Mesenchymal stem cell (in vitro differentiated cells and primary cell): ENCODE measurements at regions not wholly inside any gene's neighbourhood (a gene's known extent, or its start where the extent isn't known, plus 50 kb on each side); places are given as distances from the start of the nearest gene placed in this dataset.

ENCODE experiments used
- DNase-seq: peaks from one replicate; pipeline ENCODE4 v3.0.0-alpha.2; 2013
- H2AFZ ChIP-seq: one replicate; pipeline ENCODE4 v1.6.1; 2013; ENCODE audit warnings: low read depth, mild to moderate bottlenecking, control low read depth, inconsistent platforms, low read length, moderate library complexity
- H2AK5ac ChIP-seq: 2 replicates; pipeline ENCODE4 v1.6.1; 2013; ENCODE audit warnings: low read length, moderate library complexity, mild to moderate bottlenecking, inconsistent platforms; ENCODE audit not compliant: severe bottlenecking
- H2BK120ac ChIP-seq: one replicate; pipeline ENCODE4 v1.6.1; 2013; ENCODE audit warnings: low read depth, mild to moderate bottlenecking, inconsistent platforms, low read length, moderate library complexity
- H2BK12ac ChIP-seq, 2 experiments: one replicate each; pipeline ENCODE4 v1.6.1; 2013; ENCODE audit warnings: inconsistent platforms in 2 of 2, low read length in 2 of 2, mild to moderate bottlenecking in 2 of 2, moderate library complexity in 2 of 2, control low read depth in 1 of 2
- H2BK15ac ChIP-seq: one replicate; pipeline ENCODE4 v1.6.1; 2013; ENCODE audit warnings: mild to moderate bottlenecking, low read depth, inconsistent platforms; ENCODE audit not compliant: poor library complexity, severe bottlenecking
- H2BK5ac ChIP-seq: 2 replicates; pipeline ENCODE4 v1.6.1; 2013; ENCODE audit warnings: low read depth, mild to moderate bottlenecking, low read length, control low read depth, inconsistent platforms; ENCODE audit not compliant: poor library complexity, severe bottlenecking
- H3K14ac ChIP-seq, 2 experiments: one replicate each; pipeline ENCODE4 v1.6.1; 2013; ENCODE audit warnings: inconsistent platforms in 2 of 2, low read length in 2 of 2, control low read depth in 1 of 2, mild to moderate bottlenecking in 1 of 2, moderate library complexity in 1 of 2
- H3K18ac ChIP-seq, 2 experiments: one replicate each; pipeline ENCODE4 v1.6.1; 2013; ENCODE audit warnings: inconsistent platforms in 2 of 2, low read length in 2 of 2, control low read depth in 1 of 2, low read depth in 1 of 2, mild to moderate bottlenecking in 1 of 2
- H3K23ac ChIP-seq, 2 experiments: one replicate each; pipeline ENCODE4 v1.6.1; 2013; ENCODE audit warnings: inconsistent platforms in 2 of 2, low read length in 2 of 2, mild to moderate bottlenecking in 2 of 2, moderate library complexity in 2 of 2, control low read depth in 1 of 2
- H3K27ac ChIP-seq: 2 replicates; pipeline ENCODE4 v1.5.1; 2013; ENCODE audit warnings: mild to moderate bottlenecking, moderate library complexity, low read length, control low read depth, inconsistent platforms; ENCODE audit not compliant: poor library complexity, severe bottlenecking
- H3K27me3 ChIP-seq, 2 experiments: 2 replicates each; pipeline versions ENCODE4 v1.6.1 to v1.7.0; 2013; ENCODE audit warnings: low read length in 2 of 2, mild to moderate bottlenecking in 2 of 2, moderate library complexity in 2 of 2, control low read depth in 1 of 2, inconsistent platforms in 1 of 2; ENCODE audit not compliant: control insufficient read depth in 1 of 2, insufficient read depth in 1 of 2
- H3K36me3 ChIP-seq, 2 experiments: 2 replicates each; pipeline versions ENCODE4 v1.6.1 to v1.7.0; 2013; ENCODE audit warnings: low read length in 2 of 2, control low read depth in 1 of 2, inconsistent platforms in 1 of 2, low read depth in 1 of 2, mild to moderate bottlenecking in 1 of 2; ENCODE audit not compliant: insufficient read depth in 2 of 2, control insufficient read depth in 1 of 2
- H3K4ac ChIP-seq, 2 experiments: one replicate each; pipeline ENCODE4 v1.6.1; 2013; ENCODE audit warnings: inconsistent platforms in 2 of 2, low read length in 2 of 2, mild to moderate bottlenecking in 2 of 2, moderate library complexity in 2 of 2, control low read depth in 1 of 2, low read depth in 1 of 2
- H3K4me1 ChIP-seq: 2 replicates; pipeline ENCODE4 v1.6.1; 2013; ENCODE audit warnings: low read depth, low read length, control low read depth; ENCODE audit not compliant: control insufficient read depth, insufficient read depth
- H3K4me2 ChIP-seq: 2 replicates; pipeline ENCODE4 v1.6.1; 2013; ENCODE audit warnings: low read length, mild to moderate bottlenecking, inconsistent platforms; ENCODE audit not compliant: poor library complexity, severe bottlenecking
- H3K4me3 ChIP-seq, 2 experiments: 2 replicates each; pipeline versions ENCODE4 v1.5.1 to v1.7.0; 2013; ENCODE audit warnings: low read length in 2 of 2, mild to moderate bottlenecking in 2 of 2, control low read depth in 1 of 2, low read depth in 1 of 2; ENCODE audit not compliant: insufficient read depth in 1 of 2
- H3K79me1 ChIP-seq: replicated peaks from 2 replicates; pipeline ENCODE4 v1.6.1; 2013; ENCODE audit warnings: mild to moderate bottlenecking, control low read depth, low read length, inconsistent platforms; ENCODE audit not compliant: poor library complexity, severe bottlenecking
- H3K9ac ChIP-seq: 2 replicates; pipeline ENCODE4 v1.7.0; 2013; ENCODE audit warnings: mild to moderate bottlenecking, low read length, moderate library complexity
- H3K9me3 ChIP-seq: 2 replicates; pipeline ENCODE4 v1.7.0; 2013; ENCODE audit warnings: mild to moderate bottlenecking, low read length; ENCODE audit not compliant: control insufficient read depth
- H4K8ac ChIP-seq: one replicate; pipeline ENCODE4 v1.6.1; 2013; ENCODE audit warnings: inconsistent platforms, mild to moderate bottlenecking, low read length, moderate library complexity
- H4K91ac ChIP-seq: one replicate; pipeline ENCODE4 v1.6.1; 2013; ENCODE audit warnings: mild to moderate bottlenecking, low read length, inconsistent platforms
- WGBS: methylation state at CpG from one replicate; pipeline ENCODE4 v1.1.7; 2013; ENCODE audit warnings: mixed read lengths; 5-methylcytosine and 5-hydroxymethylcytosine counted together

- no peaks in the 10 kb centered on the region for H3K79me1 ChIP-seq
- DNase-seq, result no peak
- no peak overlapping the region for H3K4me3 ChIP-seq
- no peaks in the 10 kb centered on the region for H3K36me3 ChIP-seq
- H2BK12ac ChIP-seq, result no peak overlapping the region
- H3K27ac ChIP-seq, result no peak overlapping the region
- WGBS, result 82% methylated on average over 1 of the region's 5 CpGs
- no peak overlapping the region for H3K18ac ChIP-seq
- no peak overlapping the region for H2BK120ac ChIP-seq
- H2AK5ac ChIP-seq, result no peak overlapping the region
- no peak overlapping the region for H3K4ac ChIP-seq
- H3K9me3 ChIP-seq, result no peaks in the 10 kb centered on the region
- no peak overlapping the region for H4K8ac ChIP-seq
- no peak overlapping the region for H3K4me2 ChIP-seq
- H2AFZ ChIP-seq, result no peak overlapping the region
- H3K14ac ChIP-seq, result no peak overlapping the region
- H3K4me1 ChIP-seq, result no peaks in the 10 kb centered on the region
- peaks cover 0 to 22% of the 10 kb centered on the region in 2 experiments for H3K27me3 ChIP-seq
- H4K91ac ChIP-seq, result no peak overlapping the region
- H3K9ac ChIP-seq, result no peak overlapping the region
- H3K23ac ChIP-seq, result no peak overlapping the region
- H2BK15ac ChIP-seq, result no peak overlapping the region
- H2BK5ac ChIP-seq, result no peak overlapping the region
These were observed 217.6 kb upstream of the SPRED2 start for GRCh38 chr2:65649811-65650589.

DNA sequence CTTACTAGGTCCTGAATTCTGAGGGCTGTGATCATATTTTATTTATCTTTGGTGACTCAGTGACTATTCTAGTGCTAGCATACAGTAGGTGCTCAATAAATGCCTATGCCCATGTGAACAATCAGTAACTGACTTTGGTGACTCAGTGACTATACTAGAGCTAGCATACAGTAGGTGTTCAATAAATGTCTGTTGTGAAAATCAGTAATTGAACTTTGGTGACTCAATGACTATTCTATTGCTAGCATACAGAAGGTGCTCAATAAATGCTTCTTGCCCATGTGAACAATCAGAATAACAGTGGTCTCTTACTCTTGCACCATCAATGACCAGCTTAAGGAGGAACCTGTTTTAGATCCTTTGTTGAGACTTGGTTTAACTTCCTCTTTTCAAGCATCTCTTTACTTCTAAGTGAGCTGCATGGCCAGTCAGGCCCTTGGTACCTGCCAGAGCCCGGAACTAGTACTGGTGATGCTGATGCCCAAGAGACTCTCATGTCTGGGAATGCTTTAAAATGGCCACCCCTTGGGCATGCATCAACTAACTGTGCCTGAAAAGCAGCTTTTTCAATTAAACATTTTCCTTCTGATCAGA, 214.9 kb upstream of the SPRED2 start:
- Histone ChIP-seq H3K9ac (no peak overlapping the region), H3K27me3 (peaks cover 0 to 29% of the 10 kb centered on the region in 2 experiments), H3K4me1 (no peaks in the 10 kb centered on the region), H4K8ac (no peak overlapping the region), H3K36me3 (no peaks in the 10 kb centered on the region), H3K18ac (no peak overlapping the region), H3K14ac (no peak overlapping the region), H3K27ac (no peak overlapping the region), H2AFZ (no peak overlapping the region), H2BK5ac (no peak overlapping the region), H2BK12ac (no peak overlapping the region), H2BK120ac (no peak overlapping the region), H3K79me1 (no peaks in the 10 kb centered on the region), H3K4me2 (no peak overlapping the region), H2AK5ac (no peak overlapping the region), H3K4me3 (no peak overlapping the region), H2BK15ac (no peak overlapping the region), H3K9me3 (no peaks in the 10 kb centered on the region), H4K91ac (no peak overlapping the region), H3K4ac (no peak overlapping the region), H3K23ac (no peak overlapping the region)
- 97% methylated on average over 1 of the region's 1 CpG for WGBS
- DNase-seq, result no peak

DNA sequence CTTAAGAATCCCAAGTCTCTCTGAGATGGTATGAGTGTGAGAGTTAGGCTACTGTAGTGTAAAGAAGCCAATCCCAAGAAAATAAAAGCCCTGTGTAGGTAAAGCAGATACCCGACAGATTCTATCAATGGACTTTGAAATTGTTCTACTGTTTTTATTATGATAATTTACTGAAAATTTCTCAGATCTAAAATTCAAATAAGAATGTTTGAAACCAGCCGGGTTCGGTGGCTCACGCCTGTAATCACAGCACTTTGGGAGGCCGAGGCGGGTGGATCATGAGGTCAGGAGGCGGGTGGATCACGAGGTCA, 208.3 kb upstream of the SPRED2 start:
- H4K8ac ChIP-seq, result no peak overlapping the region
- H3K23ac ChIP-seq, result no peak overlapping the region
- no peak overlapping the region for H4K91ac ChIP-seq
- H3K4me2 ChIP-seq, result no peak overlapping the region
- H2BK15ac ChIP-seq, result no peak overlapping the region
- H2BK5ac ChIP-seq, result no peak overlapping the region
- H2AK5ac ChIP-seq, result no peak overlapping the region
- H3K9ac ChIP-seq, result peak overlapping the region; percentile 46
- H3K9me3 ChIP-seq, result no peaks in the 10 kb centered on the region
- H2BK12ac ChIP-seq, result no peak overlapping the region
- H2AFZ ChIP-seq, result no peak overlapping the region
- H3K4me1 ChIP-seq, result peaks cover 4% of the 10 kb centered on the region
- no peak overlapping the region for H3K27ac ChIP-seq
- no peak for DNase-seq
- H3K4me3 ChIP-seq, result no peak overlapping the region
- no peaks in the 10 kb centered on the region for H3K36me3 ChIP-seq
- 78% methylated on average over 5 of the region's 8 CpGs for WGBS
- no peaks in the 10 kb centered on the region for H3K79me1 ChIP-seq
- no peak overlapping the region for H3K14ac ChIP-seq
- no peak overlapping the region for H3K18ac ChIP-seq
- H3K27me3 ChIP-seq, result peaks cover 10 to 21% of the 10 kb centered on the region in 2 experiments
- H2BK120ac ChIP-seq, result no peak overlapping the region
- no peak overlapping the region for H3K4ac ChIP-seq

DNA sequence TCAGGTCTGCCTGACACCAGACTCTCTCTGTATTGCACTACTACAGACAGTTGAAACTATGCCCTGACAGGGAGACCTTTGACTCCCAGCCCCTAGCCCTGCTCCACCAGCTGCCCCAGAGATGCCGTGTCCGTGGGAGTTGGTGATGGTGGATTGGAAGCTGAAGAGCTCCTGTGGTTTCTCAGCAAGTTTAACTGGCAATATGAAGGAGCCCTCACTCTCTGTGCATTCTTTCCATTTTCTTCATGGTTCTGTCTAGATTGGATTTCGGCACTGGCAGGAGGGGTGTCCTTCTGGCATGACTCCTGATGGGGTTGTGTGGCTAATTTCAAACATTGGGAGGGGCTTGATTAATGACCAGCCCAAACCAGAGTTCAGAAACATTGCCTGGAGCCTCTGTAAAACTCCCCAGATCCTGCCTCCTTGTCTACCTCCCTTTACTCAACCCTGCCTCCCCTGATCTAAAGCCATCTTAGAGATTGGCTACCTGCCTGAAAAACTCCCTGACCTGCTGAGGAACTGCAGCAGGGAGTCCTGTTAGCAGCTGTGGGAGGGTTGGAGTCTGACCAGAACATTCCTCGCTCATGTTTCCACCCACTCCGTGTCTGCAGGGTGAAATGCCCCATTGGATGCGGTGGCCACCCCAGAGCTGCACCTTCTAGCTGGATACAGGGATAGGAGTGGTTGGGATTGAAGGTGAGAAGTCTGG, 206.9 kb upstream of the SPRED2 start:
- H2AK5ac ChIP-seq, result no peak overlapping the region
- H3K27ac ChIP-seq, result no peak overlapping the region
- no peak overlapping the region for H2AFZ ChIP-seq
- H3K9ac ChIP-seq, result no peak overlapping the region
- no peaks in the 10 kb centered on the region for H3K36me3 ChIP-seq
- no peak overlapping the region for H2BK120ac ChIP-seq
- H3K4me3 ChIP-seq, result no peak overlapping the region
- H3K4me2 ChIP-seq, result no peak overlapping the region
- no peak overlapping the region for H4K8ac ChIP-seq
- H3K4me1 ChIP-seq, result peaks cover 4% of the 10 kb centered on the region
- H3K79me1 ChIP-seq, result no peaks in the 10 kb centered on the region
- no peak overlapping the region for H3K18ac ChIP-seq
- WGBS, result 85% methylated on average over 4 of the region's 6 CpGs
- H3K23ac ChIP-seq, result no peak overlapping the region
- no peak overlapping the region for H3K14ac ChIP-seq
- DNase-seq, result no peak
- no peaks in the 10 kb centered on the region for H3K9me3 ChIP-seq
- no peak overlapping the region for H2BK5ac ChIP-seq
- no peak overlapping the region for H2BK12ac ChIP-seq
- no peak overlapping the region for H4K91ac ChIP-seq
- no peak overlapping the region for H2BK15ac ChIP-seq
- H3K4ac ChIP-seq, result no peak overlapping the region
- peaks cover 10 to 20% of the 10 kb centered on the region in 2 experiments for H3K27me3 ChIP-seq
